GM19324 (cell line): ENCODE measurements at regions not wholly inside any gene's neighbourhood (a gene's known extent, or its start where the extent isn't known, plus 50 kb on each side); places are given as distances from the start of the nearest gene placed in this dataset.
"Not testable (repeated sequence)": the region's sequence is repeated elsewhere in the genome, so short reads cannot be mapped to it uniquely, and the experiment has no call there.

Experiments used
- ATAC-seq: cut with Tn5 transposase; IDR thresholded peaks from one replicate; pipeline ENCODE4 v1.9.1; 2021; ENCODE audit warnings: mild to moderate bottlenecking, moderate library complexity; ENCODE audit not compliant: unreplicated experiment, low FRiP score

DNA sequence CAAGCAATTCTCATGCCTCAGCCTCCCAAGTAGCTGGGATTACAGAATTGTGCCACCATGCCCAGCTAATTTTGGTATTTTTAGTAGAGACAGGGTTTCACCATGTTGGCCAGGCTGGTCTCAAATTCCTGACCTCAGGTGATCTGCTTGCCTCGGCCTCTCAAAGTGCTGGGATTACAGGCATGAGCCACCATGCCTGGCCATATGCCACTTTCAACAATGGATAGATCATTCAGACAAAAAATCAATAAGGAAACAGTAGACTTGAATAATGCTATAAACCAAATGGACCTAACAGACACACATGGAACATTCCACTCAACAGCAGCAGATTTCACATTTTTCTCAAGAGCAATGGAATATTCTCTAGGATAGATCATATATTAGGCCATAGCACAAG is 50.5 kb upstream of the RALGPS2 start:
- not testable (repeated sequence) for ATAC-seq
